Activated CD4-positive, alpha-beta T cell treated with anti-CD3 and anti-CD28 coated beads for 24 hours (primary cell): ENCODE measurements at regions not wholly inside any gene's neighbourhood (a gene's known extent, or its start where the extent isn't known, plus 50 kb on each side); places are given as distances from the start of the nearest gene placed in this dataset.

Experiments used
- DNase-seq, 2 donors: peaks; one replicate each; pipeline ENCODE4 v3.0.0-alpha.2; 2020; ENCODE audit warnings: low read depth in 2 of 2

DNA sequence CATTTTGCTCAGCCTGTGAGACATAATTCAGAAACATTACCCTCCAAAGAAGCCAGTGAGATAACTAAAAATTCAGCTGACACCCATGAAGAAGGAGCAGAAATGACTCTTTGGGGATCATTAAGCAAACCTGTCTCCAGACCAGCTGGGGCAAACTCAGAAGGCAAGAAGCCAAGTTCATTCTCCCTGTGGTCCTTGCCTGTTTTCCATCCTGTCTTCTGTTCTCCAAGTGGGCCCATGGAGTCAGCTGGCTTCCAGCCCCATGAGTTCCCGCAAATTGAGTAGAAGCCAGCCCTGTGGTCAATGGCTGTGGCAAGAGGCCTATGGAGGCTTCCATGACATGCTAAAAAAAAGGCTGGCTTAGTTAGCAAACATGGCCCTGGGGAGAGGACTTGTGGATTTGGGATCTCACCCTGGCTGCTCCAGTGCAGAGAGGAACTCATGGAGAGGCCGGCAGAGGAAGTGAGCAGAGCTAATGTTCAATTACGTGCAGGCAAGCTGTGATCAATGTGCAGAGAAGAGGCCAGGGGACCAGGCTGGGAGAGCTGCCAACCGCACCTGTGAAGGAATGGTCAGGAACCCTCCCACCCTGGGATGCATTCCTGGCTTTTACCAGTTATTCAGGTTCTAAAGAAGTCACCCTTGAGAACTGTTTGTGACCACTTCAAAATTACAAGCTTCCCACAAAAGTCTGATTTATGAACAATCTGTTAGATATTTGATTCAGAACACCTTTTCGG is 229.1 kb downstream of the TSHZ3 start:
- DNase-seq = no peak

GRCh38 chr19:31118986-31119385 is 230.2 kb downstream of the TSHZ3 start:
- DNase-seq = no peak

GRCh38 chr19:31118287-31118955 is 230.8 kb downstream of the TSHZ3 start:
- DNase-seq = no peak

DNA sequence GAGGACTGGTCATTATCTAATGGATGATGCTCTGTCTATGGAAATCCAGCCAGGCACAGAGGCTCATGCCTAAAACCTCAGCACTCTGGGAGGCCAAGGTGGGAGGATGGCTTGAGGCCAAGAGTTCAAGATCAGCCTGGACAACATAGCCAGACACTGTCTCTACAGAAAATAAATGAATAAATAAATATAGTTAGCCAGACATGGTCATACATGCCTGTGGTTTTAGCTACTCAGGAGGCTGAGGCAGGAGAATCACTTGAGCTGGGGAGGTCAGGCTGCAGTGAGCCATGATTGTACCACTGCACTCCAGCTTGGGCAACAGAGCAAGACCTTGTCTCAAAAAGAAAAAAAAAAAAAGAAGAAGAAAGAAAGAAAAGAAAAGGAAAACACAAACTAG is 234.7 kb downstream of the TSHZ3 start:
- DNase-seq = no peak

DNA sequence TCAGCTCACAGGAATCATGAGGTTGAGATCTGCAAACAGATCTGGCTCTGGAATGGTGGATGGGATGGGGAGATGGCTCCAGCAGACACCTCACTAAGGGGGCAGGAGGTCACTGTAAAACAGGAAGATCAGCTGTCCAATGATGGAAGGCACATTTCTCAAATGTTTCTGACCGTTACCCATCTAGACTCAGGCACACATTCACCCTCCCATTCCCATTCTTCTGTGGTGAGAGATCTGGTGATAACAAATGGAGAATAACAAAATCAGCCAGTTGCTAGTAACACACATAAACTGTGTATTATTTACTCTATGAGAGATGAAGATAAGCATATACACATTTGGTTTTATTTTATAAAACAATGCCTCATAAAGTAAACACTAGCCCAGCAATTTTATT is 235.9 kb downstream of the TSHZ3 start:
- DNase-seq = no peak

GRCh38 chr19:31112158-31112557 is 237.1 kb downstream of the TSHZ3 start:
- no peak for DNase-seq

DNA sequence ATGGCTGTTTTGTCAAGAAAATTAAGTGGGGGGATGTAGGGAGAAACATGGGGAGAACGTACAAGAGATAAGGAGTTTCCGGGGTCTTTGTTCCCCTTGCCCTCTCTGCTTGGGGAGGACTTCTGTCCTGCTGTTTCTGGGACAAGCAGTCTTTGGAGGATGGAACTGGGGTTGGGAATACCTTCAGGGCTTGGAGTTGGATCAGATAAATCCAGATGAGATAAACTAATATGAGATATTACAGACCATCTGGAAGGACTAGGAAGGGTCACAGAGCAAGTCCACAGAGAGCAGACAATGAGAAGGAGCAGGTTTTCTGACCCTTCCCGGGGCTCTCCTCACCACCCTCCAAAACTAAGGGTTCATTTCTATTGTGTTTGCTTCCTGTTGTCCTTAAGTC is 237.5 kb downstream of the TSHZ3 start:
- no peak for DNase-seq

DNA sequence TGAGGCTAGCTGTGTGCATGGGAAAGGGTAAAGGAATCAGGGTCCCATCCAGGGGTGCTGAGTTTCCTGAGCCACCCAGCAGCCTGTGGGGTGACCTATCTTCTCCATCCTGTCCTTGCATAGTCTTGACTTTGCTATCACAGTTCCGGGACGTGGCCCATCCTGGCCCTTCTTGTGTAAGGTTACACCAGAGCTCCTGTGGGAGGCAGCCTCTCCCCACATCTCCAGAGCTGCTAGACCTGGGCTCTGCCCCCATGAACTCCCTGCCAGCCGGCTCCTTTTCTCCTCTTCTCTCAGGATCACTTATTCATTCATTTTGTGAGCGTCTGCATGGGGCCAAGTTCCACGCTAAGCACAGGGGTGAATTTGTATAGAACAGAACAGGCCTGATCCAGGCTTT is 238.9 kb downstream of the TSHZ3 start:
- peak in 1 of 2 donors; percentile 7 for DNase-seq

DNA sequence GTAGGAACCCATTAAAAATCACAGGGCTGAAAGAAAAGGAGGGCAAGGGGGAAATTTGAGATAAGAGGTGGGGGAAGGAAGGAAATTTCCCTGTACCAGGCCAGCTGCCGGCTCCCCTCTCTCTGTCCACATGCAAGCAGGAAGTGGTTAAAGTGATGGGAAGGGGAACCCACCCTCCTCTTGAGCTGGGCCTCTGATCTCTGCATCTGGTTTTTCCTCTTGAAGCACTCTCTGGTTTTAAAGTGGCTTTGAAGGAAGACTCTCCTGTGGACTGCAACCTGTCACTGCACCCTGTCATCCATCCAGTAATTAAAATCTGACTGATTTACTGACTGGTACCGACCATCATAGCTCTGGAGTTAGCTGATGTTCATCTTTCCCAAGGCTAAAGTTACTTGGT is 239.6 kb downstream of the TSHZ3 start:
- DNase-seq = no peak

GRCh38 chr19:31107096-31107495 is 242.1 kb downstream of the TSHZ3 start:
- no peak for DNase-seq

DNA sequence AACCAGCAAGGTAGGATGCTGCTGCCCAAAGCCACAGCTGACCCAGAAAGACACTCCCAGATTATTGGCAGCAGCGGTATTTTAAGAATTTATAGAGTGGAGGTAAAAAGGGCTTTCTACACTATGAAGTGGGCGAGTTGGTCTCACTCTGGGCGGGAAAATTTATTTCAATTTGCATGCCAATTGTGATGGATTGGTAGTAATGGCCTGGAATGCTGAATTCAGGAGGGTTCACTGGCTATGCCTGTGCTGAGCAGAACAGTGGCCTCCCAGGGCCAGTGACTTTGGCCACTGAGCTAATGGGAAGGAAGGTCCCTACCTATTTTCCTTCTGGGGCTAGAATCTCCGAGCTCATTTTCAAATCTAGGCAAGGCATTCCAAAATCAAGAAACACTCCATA is 243.5 kb downstream of the TSHZ3 start:
- DNase-seq = no peak

DNA sequence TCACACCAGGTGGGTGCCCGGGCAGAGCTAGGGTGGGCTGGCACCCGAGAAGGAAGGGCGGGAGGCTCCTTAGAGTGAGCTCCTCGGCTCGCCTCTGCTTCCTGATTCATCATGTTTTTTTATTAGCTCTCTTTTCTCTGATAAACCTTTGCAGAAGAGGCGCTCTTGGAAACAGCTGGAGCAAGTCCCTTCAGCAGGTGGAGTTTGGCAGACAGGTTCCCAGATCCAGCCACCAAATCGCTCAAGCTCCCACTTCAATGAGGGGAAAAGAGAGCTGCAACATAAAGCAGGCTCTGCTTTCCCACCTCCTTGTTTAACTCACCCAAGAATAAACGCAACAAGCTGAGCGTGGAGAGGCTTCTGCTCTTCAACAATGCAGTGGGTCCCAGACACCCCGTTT is 244.8 kb downstream of the TSHZ3 start:
- no peak for DNase-seq

DNA sequence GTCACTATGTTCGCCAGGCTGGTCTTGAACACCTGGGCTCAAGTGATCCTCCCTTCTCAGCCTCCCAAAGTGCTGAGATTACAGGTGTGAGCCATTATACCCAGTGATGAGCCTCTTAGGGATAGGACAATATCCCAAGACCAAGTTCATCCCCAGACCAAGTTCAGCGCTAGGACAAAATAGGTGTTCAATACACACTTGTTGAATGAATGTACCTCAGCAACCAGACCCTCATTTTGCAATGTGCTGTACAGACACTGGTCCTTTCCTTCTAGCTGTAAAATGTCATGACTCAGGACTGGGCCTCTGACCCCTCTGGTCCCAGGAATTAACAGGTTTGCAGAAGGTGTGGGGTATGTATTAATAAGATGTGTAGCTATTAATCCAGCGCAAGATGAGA is 246.0 kb downstream of the TSHZ3 start:
- DNase-seq = no peak

GRCh38 chr19:31102674-31103073 is 246.6 kb downstream of the TSHZ3 start:
- DNase-seq = no peak

GRCh38 chr19:31100981-31101380 is 248.3 kb downstream of the TSHZ3 start:
- DNase-seq = no peak

GRCh38 chr19:31100206-31100590 is 249.0 kb downstream of the TSHZ3 start:
- DNase-seq = no peak

DNA sequence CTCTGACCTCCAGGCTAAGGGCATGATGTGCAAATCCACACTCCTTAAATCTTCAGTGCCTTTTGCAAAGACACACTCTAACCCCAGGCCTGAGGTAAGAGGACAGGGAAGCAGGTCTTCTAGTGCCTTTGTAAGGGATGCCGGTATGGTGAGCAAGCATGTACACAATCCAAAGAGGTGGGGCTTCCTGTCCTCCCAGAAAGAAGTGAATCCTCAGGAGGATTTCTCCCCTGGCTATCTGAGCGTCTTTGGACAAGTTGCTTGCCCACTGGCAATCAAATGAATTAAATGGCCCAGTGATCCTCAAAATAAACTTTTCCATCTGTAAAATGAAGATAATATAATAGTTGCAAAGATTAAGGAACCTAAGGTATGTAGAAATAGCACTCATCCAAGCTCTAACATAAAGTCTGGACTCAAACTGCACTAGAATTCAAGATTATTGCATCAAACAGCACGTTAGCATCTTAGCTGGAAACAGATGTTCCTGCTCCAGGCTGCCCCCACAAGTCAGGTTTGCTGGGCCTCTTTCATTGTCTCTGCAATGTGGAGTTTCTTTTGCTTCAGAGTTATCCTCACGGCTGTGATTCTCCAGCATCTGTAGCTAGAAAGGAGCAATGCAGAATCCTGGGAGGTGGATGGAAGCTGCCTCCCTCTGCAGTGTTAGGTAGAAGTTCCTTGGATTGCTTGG is 249.6 kb downstream of the TSHZ3 start:
- DNase-seq = no peak

DNA sequence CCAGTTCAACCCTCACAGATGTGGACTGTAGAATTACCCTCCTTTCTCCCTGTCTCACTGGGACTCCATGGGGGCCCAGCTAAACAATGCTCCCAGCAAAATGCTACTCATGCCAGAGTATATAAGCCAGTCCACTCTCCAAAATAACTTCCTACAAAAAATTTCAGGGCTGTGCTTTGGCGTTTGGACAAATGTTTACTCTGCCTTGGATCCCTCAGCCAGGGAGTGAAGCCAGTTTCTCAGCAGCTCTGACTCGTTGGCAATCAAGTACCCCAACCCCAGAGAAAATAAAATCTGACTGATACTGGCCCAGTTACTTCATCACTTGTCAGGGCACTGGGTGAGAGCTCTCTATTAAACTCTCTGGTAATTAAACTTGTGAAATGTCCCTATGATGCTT is 250.4 kb downstream of the TSHZ3 start:
- no peak for DNase-seq

DNA sequence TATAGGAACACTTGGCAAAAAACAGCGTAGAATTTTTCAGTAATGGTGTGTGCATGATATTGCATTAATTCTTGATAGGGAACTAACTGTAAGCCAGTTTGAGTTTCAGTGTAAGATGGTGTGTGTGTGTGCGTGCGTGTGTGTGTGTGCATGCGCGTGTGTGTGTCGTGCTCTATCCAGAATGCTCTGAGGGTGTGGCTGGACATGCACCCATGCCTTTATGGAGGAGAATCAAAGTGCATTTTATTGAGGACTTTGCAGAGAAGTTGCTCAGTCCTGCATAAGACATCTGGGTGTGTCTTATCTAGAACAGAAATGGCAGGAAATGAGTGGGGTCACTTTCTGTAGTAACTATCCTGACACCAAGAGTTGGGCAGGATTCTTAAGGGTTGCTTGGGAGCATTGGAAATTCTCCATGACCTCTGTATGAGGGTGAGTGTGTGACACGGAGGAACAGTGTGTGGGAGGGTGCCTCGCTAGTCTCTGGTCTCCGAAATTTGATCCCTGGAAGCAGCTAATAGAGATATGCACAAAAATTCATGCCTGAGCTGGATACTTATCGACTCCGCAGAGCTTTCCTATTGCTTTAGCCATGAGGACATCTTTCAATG is 252.2 kb downstream of the TSHZ3 start:
- DNase-seq = no peak

GRCh38 chr19:31096062-31096830 is 253.0 kb downstream of the TSHZ3 start:
- DNase-seq = no peak

DNA sequence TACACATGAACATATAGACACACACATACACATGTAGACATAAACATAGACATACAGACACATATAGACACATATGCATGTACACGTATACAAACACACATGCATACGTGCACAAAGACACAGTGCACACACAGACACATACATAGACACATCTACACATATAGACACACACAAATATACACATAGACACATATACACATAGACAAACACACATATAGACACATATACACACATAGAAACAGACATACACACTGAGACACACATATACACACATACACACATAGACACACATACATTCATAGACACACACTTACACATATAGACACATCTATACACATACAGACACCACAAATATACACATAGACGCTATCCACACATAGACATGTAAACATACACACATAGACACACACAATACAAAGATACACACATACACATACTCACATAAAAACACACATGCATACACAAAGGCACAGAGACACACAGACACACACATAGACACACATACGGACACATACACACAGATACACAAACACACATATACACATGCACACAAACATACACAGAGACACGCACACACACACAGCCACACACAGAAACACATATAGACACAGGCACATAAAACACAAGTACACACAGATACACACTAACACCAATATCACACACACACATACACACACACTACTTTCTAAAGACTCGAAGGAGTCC is 254.0 kb downstream of the TSHZ3 start:
- DNase-seq = no peak
